HEK293T (cell line): ENCODE measurements at regions not wholly inside any gene's neighbourhood (a gene's known extent, or its start where the extent isn't known, plus 50 kb on each side); places are given as distances from the start of the nearest gene placed in this dataset.

ENCODE experiments used
- CTCF ChIA-PET: fragments of 350-600 bp; formaldehyde crosslinking; extraction: SDS; loops from one replicate; lab custom pipeline; 2021; ENCODE audit warnings: antibody characterized with exemption, inconsistent platforms; lab: Yijun Ruan, JAX
- POLR2A ChIA-PET: fragments of 350-600 bp; formaldehyde crosslinking; extraction: SDS; loops from one replicate; lab custom pipeline; 2020; ENCODE audit warnings: antibody characterized with exemption, inconsistent platforms; lab: Yijun Ruan, JAX
- DNase-seq: peaks from one replicate; pipeline ENCODE4 v3.0.0; 2012; ENCODE audit warnings: mixed read lengths; ENCODE audit errors: extremely low spot score
- ARNT ChIP-seq: fragments of 450-650 bp; IDR thresholded peaks from 2 replicates; pipeline ENCODE4 v1.6.1; 2017; ENCODE audit warnings: mild to moderate bottlenecking
- BHLHE40 ChIP-seq: fragments of 450-650 bp; IDR thresholded peaks from 2 replicates; pipeline ENCODE4 v1.6.1; 2016; ENCODE audit warnings: mild to moderate bottlenecking, moderate library complexity, borderline replicate concordance
- CTBP1 ChIP-seq: fragments of 450-650 bp; IDR thresholded peaks from 2 replicates; pipeline ENCODE4 v1.6.1; 2016; ENCODE audit warnings: borderline replicate concordance
- ELF4 ChIP-seq: fragments of 450-650 bp; IDR thresholded peaks from 2 replicates; pipeline ENCODE4 v1.6.1; 2017; ENCODE audit warnings: antibody characterized with exemption
- FOXA1 ChIP-seq: fragments of 450-650 bp; IDR thresholded peaks from 2 replicates; pipeline ENCODE4 v1.6.1; 2016; ENCODE audit warnings: mild to moderate bottlenecking
- FOXK2 ChIP-seq: fragments of 450-650 bp; IDR thresholded peaks from 2 replicates; pipeline ENCODE4 v1.6.1; 2016; ENCODE audit warnings: mild to moderate bottlenecking
- FOXM1 ChIP-seq: fragments of 450-650 bp; IDR thresholded peaks from 2 replicates; pipeline ENCODE4 v1.6.1; 2017; ENCODE audit warnings: mild to moderate bottlenecking, borderline replicate concordance
- HDGF ChIP-seq: fragments of 450-650 bp; IDR thresholded peaks from 2 replicates; pipeline ENCODE4 v1.6.1; 2017; ENCODE audit warnings: antibody characterized with exemption, borderline replicate concordance
- L3MBTL2 ChIP-seq: fragments of 450-650 bp; conservative IDR thresholded peaks from 2 replicates; pipeline ENCODE4 v1.6.1; 2016; ENCODE audit warnings: mild to moderate bottlenecking
- LEF1 ChIP-seq: fragments of 450-650 bp; IDR thresholded peaks from 2 replicates; pipeline ENCODE4 v1.6.1; 2017; ENCODE audit warnings: mild to moderate bottlenecking, borderline replicate concordance
- NFRKB ChIP-seq: fragments of 450-650 bp; IDR thresholded peaks from 2 replicates; pipeline ENCODE4 v1.6.1; 2016; ENCODE audit warnings: mild to moderate bottlenecking, moderate library complexity
- SP1 ChIP-seq: fragments of 450-650 bp; IDR thresholded peaks from 2 replicates; pipeline ENCODE4 v1.6.1; 2017
- SUZ12 ChIP-seq: fragments of 450-650 bp; IDR thresholded peaks from 2 replicates; pipeline ENCODE4 v1.6.1; 2016; ENCODE audit warnings: mild to moderate bottlenecking
- TARDBP ChIP-seq: fragments of 450-650 bp; IDR thresholded peaks from 2 replicates; pipeline ENCODE4 v1.6.1; 2016
- ZNF384 ChIP-seq: fragments of 450-650 bp; IDR thresholded peaks from 2 replicates; pipeline ENCODE4 v1.6.1; 2016
- TF ChIP-seq, protein P1 (sequence below): fragments of 450-650 bp; IDR thresholded peaks from 2 replicates; pipeline ENCODE4 v1.6.1; 2016

DNA sequence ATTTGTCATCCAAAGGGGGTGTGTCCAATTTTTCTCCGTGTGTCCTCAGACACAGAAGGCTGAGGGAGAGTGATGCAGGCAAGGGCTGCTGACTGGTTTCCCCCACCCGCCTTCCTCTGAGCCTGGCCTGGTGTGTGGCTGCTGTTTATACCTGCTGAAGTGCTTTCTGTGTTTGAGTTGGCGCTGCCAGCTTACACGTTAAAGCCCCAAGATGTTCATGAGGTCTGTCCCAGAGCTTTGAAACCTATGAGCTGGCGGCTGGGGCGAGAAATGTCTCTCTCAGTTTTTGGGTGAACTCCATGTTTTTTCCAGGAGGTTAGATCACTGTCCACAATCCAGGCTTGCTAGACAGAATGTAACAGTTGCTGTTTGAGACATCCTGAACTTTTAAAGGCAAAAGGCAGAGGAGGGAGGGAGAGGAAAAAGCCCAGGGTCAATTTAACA lies 69.0 kb upstream of the CCN2 start:
- POLR2A ChIA-PET, result no interaction called here
- no peak for DNase-seq
- CTCF ChIA-PET, result no interaction called here
- no peak for TF ChIP-seq L3MBTL2
- TF ChIP-seq, protein P1, sequence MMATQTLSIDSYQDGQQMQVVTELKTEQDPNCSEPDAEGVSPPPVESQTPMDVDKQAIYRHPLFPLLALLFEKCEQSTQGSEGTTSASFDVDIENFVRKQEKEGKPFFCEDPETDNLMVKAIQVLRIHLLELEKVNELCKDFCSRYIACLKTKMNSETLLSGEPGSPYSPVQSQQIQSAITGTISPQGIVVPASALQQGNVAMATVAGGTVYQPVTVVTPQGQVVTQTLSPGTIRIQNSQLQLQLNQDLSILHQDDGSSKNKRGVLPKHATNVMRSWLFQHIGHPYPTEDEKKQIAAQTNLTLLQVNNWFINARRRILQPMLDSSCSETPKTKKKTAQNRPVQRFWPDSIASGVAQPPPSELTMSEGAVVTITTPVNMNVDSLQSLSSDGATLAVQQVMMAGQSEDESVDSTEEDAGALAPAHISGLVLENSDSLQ, result no peak
- TF ChIP-seq FOXK2, result no peak
- TF ChIP-seq TARDBP, result no peak
- no peak for TF ChIP-seq FOXA1

DNA sequence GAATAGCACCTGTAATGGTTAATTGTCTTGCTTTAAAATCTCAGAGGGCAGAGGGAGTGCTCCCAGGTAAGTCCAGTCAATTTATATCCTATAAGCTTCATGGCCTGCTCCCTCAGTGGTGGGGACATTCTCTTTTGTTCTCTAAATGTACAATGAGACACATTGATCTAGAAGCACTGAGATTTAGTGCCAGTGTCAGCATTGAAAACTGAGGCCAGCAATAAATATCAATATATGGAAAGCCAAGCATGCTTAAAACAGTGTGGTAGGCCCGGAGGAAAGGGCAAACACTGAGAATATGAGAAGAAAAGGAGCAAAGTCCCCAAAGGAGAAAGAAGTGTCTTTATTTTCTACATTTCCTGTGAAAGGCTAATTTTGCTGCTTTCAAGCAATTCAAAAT lies 68.4 kb upstream of the CCN2 start:
- TF ChIP-seq TARDBP, result no peak
- TF ChIP-seq FOXA1, result no peak
- no peak for TF ChIP-seq HDGF
- TF ChIP-seq NFRKB, result no peak
- no peak for TF ChIP-seq LEF1
- no peak for TF ChIP-seq FOXM1
- no peak for TF ChIP-seq ARNT
- TF ChIP-seq, protein P1, result no peak
- no peak for TF ChIP-seq ELF4
- TF ChIP-seq ZNF384, result no peak
- no peak for TF ChIP-seq SP1
- no peak for TF ChIP-seq L3MBTL2
- no peak for TF ChIP-seq FOXK2
- no peak for TF ChIP-seq CTBP1
- no peak for TF ChIP-seq SUZ12
- ChIA-PET POLR2A (no interaction called here), CTCF (no interaction called here)
- no peak for DNase-seq

DNA sequence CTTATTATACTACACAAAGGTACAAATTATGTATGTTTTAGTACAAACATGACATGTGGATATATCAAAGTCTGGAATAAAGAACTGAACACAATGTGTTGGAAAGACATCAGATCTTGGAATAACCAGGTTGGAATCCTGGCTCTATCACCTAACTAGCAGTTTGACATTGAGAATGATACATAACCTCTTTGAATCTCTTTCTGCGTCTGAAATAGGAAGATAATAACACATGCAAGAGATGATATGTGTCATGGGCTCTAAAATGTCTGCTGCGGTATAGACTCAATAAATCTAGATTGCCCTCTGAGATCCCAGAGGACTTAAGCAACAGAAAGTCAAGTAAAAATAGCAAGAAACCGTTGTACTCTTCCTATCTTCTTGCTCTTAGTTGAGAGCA lies 66.8 kb upstream of the CCN2 start:
- ChIA-PET POLR2A (no interaction called here), CTCF (no interaction called here)
- no peak for DNase-seq
- no peak for TF ChIP-seq ELF4

DNA sequence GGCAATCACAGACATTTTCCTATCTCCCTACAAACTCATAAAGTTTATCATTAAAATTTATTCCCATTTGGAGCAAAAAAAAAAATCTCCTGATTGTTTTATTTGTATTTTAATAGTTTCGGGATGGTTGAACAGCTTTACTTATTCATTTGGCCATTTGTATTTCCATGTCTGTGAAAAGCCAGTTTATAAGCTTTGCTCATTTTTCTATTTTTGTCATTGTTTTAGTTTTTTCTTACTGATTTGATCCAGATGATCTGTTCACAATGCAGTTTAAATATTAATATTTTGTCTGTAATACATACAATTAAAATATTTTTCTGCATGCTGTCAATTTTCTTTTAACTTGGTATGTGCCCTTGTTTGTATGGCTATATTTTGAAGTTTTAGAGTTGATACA lies 65.2 kb upstream of the CCN2 start:
- POLR2A ChIA-PET, result no interaction called here
- no peak for TF ChIP-seq L3MBTL2
- TF ChIP-seq CTBP1, result no peak
- TF ChIP-seq, protein P1, result no peak
- TF ChIP-seq SUZ12, result no peak
- no peak for TF ChIP-seq FOXK2
- no peak for TF ChIP-seq HDGF
- no peak for TF ChIP-seq BHLHE40
- TF ChIP-seq LEF1, result no peak
- TF ChIP-seq ZNF384, result no peak
- TF ChIP-seq ELF4, result no peak
- no peak for TF ChIP-seq TARDBP
- TF ChIP-seq FOXA1, result no peak
- CTCF ChIA-PET, result no interaction called here
- no peak for DNase-seq

DNA sequence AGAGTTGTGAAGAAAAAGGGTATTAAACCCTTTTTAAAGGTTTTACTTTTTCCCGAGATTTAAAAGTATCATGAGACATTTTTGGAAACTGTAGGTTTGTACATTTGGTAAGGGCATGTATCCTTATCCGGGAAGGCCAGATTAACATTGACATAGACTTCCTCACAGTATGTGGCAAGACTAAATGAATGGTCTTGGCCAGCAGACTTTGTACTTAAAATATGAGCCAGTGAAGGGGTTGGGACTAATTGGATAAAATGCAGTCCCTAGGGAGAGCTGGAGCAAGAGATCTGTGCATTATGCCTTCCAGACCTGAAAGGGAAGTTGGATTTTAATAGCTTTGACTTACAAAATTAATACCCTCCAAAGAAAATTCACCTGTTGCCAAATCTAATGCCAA lies 60.4 kb upstream of the CCN2 start:
- CTCF ChIA-PET, result interaction anchor here (0.6 to 0.8 kb wide), 2 partner anchors 10 to 25 kb away, joined by 4 read pairs; no protein-coding TSS in a partner anchor
- POLR2A ChIA-PET, result no interaction called here
- DNase-seq, result no peak
- TF ChIP-seq HDGF (no peak), BHLHE40 (no peak), ZNF384 (no peak), FOXM1 (no peak), SP1 (no peak), TARDBP (no peak)
- TF ChIP-seq, protein P1, result no peak

DNA sequence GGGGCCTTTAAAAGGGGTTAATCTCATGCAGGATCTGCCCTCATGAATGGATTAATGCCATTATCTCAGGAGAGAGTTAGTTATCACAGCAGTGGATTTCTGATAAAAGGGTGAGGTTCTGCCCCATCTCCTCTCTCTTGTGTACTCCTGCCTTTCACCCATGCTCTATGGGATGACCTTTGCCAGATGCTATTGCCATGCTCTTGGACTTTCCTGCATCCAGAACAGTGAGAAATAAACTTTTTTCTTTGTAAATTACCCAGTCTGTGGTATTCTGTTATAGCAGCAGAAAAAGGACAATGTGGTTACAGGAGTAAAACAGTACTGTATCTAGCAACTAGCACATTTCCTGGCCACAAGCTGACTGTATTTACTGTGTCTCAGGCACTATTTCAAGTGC lies 58.0 kb upstream of the CCN2 start:
- TF ChIP-seq L3MBTL2, result no peak
- DNase-seq, result no peak
- ChIA-PET CTCF (interaction anchor here (1.2 kb wide), 1 partner anchor 314 kb away, joined by 4 read pairs; no protein-coding TSS in a partner anchor), POLR2A (no interaction called here)

DNA sequence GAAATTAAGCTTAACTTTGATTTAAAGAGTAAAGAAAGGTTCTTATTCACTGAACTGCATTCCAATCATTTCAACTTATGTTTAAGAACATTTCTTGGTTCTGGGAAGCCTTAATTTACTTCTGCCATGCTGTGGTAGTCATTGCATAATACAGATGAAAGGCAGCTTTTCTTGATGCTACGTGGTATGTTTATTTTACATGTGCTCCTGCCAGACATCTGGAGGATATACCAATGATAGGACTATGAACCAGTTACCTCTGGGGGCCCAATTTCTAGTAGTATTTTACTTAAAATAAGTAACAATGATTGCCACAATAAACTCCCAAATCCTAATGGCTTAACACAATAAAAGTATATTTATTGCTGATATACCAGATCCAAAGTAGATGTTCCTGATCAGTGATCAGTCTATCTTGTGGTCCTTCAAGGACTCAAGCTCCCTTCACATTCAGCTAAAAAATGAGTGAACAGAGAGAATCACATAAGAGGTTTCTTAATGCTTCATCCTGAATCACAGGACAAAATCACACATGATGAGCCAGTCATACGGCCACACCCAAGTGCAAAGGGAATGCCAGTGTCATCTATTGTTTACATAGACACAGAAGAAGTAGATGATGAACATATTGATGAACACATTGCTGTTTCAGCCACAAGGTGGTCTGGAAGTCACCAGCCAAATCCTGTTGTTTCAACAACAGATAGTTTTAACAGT lies 56.5 kb upstream of the CCN2 start:
- ChIA-PET POLR2A (no interaction called here), CTCF (no interaction called here)
- no peak for TF ChIP-seq LEF1
- TF ChIP-seq ARNT, result no peak
- TF ChIP-seq FOXM1, result no peak
- no peak for TF ChIP-seq BHLHE40
- TF ChIP-seq, protein P1, result no peak
- no peak for TF ChIP-seq NFRKB
- DNase-seq, result no peak
